ENCODE measurements at regions not wholly inside any gene's neighbourhood (a gene's known extent, or its start where the extent isn't known, plus 50 kb on each side); places are given as distances from the start of the nearest gene placed in this dataset.

- DNase-seq: no peak
These were observed 276.9 kb upstream of the E2F7 start for GRCh38 chr12:77342253-77342652.

GRCh38 chr12:77339610-77340009, 274.2 kb upstream of the E2F7 start:
- DNase-seq: no peak

- DNase-seq: no peak
These were observed 272.0 kb upstream of the E2F7 start for GRCh38 chr12:77337362-77337761.

- no peak for DNase-seq
These were observed 269.4 kb upstream of the E2F7 start for GRCh38 chr12:77334806-77335205.

- no peak for DNase-seq
These were observed 263.0 kb upstream of the E2F7 start for GRCh38 chr12:77328326-77328725.

- no peak for DNase-seq
These were observed 260.3 kb upstream of the E2F7 start for GRCh38 chr12:77325511-77326236.

GRCh38 chr12:77324763-77325468, 259.5 kb upstream of the E2F7 start:
- peak; percentile 23 to 24 for DNase-seq

GRCh38 chr12:77324416-77324762, 259.0 kb upstream of the E2F7 start:
- DNase-seq: no peak

GRCh38 chr12:77323788-77324415, 258.5 kb upstream of the E2F7 start:
- DNase-seq: no peak

- no peak for DNase-seq
These were observed 253.8 kb upstream of the E2F7 start for GRCh38 chr12:77319166-77319565.

GRCh38 chr12:77315407-77315806, 250.0 kb upstream of the E2F7 start:
- DNase-seq: no peak

GRCh38 chr12:77314378-77315052, 249.1 kb upstream of the E2F7 start:
- DNase-seq: no peak

- no peak for DNase-seq
These were observed 242.7 kb upstream of the E2F7 start for GRCh38 chr12:77308056-77308455.

GRCh38 chr12:77300811-77301210, 235.4 kb upstream of the E2F7 start:
- DNase-seq: no peak

GRCh38 chr12:77299910-77300669, 234.7 kb upstream of the E2F7 start:
- DNase-seq: no peak

- no peak for DNase-seq
These were observed 233.6 kb upstream of the E2F7 start for GRCh38 chr12:77299001-77299400.

GRCh38 chr12:77294016-77294415, 228.6 kb upstream of the E2F7 start:
- no peak for DNase-seq

GRCh38 chr12:77274926-77275325, 209.6 kb upstream of the E2F7 start:
- no peak for DNase-seq

GRCh38 chr12:77273898-77274297, 208.5 kb upstream of the E2F7 start:
- no peak for DNase-seq

GRCh38 chr12:77256956-77257355, 191.6 kb upstream of the E2F7 start:
- no peak for DNase-seq

- DNase-seq: no peak
These were observed 188.0 kb upstream of the E2F7 start for GRCh38 chr12:77253321-77253720.

- no peak for DNase-seq
These were observed 186.4 kb upstream of the E2F7 start for GRCh38 chr12:77251799-77252198.

GRCh38 chr12:77249892-77250291, 184.5 kb upstream of the E2F7 start:
- DNase-seq: no peak
